ENCODE measurements at regions not wholly inside any gene's neighbourhood (a gene's known extent, or its start where the extent isn't known, plus 50 kb on each side); places are given as distances from the start of the nearest gene placed in this dataset.
"Not testable (repeated sequence)": the region's sequence is repeated elsewhere in the genome, so short reads cannot be mapped to it uniquely, and the experiment has no call there.

DNA sequence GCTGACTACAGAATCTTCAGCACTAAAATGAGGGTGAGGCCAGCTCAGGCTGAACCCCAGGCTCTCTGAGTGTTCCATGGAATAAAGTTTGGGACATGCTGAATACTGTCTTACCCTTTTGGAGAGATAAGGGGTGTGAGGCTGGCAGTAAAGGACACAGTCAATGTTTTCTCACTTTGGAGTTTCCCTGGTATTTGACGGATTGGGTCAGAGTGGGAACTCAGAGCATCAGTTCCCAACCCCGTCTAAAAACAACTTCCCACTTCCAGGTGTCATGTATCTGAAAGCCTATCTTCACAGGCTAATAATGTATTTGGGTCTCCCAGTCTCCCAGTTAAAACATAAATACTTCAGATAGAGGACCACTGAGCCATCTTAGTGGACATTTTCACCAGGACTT lies 180.7 kb downstream of the TLE3 start:
- no peak for ATAC-seq (replicated peaks in 6 of 8)
- Histone ChIP-seq H3K27ac (no peak overlapping the region), H3K4me1 (replicated peaks in 1 of 2) (peaks cover 48 to 58% of the 10 kb centered on the region in 2 donors), H3K4me3 (no peak overlapping the region)
- in situ Hi-C loops (cut with MboI; ENCODE audit: low pct_unique_long_range_greater_than_20kb in 2 of 9, low sequenced_read_pairs in 9 of 9, unreplicated experiment in 9 of 9): no loop called here
- 66 to 100% (median 87%) methylated on average over 1 to 2 of the region's 2 CpGs; no CpG with 5 or more reads in 4 of the 10 experiments for WGBS, 10 experiments

DNA sequence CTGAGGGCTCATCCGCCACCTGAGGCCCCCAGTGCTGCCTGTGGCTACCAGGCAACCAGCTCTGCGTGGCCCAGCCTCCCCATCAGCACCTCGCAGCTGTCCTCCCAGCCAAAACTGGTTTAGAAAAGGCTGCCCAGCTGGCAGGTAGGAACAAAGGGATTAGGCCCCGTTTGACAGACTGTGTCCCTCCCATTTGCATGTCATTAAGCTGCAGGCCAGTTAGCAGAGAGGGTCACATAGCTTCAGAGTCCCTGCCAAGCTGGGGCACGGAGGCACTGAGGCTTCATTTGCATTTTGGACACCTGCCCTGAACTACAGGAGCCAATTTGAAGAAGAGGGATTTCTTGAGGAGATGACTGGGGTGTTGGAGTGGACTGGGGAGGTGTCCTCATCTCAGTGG lies 177.9 kb downstream of the TLE3 start:
- peak overlapping the region; percentile 53 to 68 for H3K27ac ChIP-seq
- H3K4me3 ChIP-seq: no peak overlapping the region
- peaks cover 30 to 33% of the 10 kb centered on the region in 2 donors for H3K4me1 ChIP-seq (replicated peaks in 1 of 2)
- in situ Hi-C loops (cut with MboI; ENCODE audit: low pct_unique_long_range_greater_than_20kb in 2 of 9, low sequenced_read_pairs in 9 of 9, unreplicated experiment in 9 of 9): no loop called here
- 0 to 100% (median 20%) methylated on average over 1 to 5 of the region's 5 CpGs; no CpG with 5 or more reads in 3 of the 10 experiments for WGBS, 10 experiments
- ATAC-seq (replicated peaks in 6 of 8): peak in 7 of 8 experiments; percentile 28 to 98 (median 94)

DNA sequence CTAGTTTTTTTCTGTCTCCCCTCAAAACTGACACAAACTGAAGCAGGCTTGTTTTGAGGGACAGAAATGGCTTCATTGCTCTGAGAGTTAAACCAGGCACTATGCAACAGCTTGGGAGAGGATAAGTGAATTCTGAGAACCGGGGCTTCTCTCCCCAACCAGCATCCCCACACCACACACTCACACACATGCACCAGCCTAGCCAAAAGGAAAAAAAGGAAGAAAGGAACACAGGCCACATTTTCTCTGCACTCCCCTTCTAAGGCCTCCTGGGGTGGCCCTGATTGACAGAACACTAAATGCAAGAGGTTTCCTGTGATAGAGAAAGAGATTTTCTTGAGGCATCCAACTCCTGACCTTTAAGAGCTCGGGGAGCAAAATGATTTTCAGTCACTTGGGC lies 177.5 kb downstream of the TLE3 start:
- ATAC-seq (replicated peaks in 6 of 8): peak in 5 of 8 experiments; percentile 44 to 49 (median 47)
- H3K4me1 ChIP-seq (replicated peaks in 1 of 2): peaks cover 29 to 30% of the 10 kb centered on the region in 2 donors
- H3K27ac ChIP-seq: peak overlapping the region; percentile 53 to 68
- in situ Hi-C loops (cut with MboI; ENCODE audit: low pct_unique_long_range_greater_than_20kb in 2 of 9, low sequenced_read_pairs in 9 of 9, unreplicated experiment in 9 of 9): no loop called here
- 17 to 37% (median 24%) methylated on average over 1 to 2 of the region's 2 CpGs; no CpG with 5 or more reads in 6 of the 10 experiments for WGBS, 10 experiments
- no peak overlapping the region for H3K4me3 ChIP-seq

DNA sequence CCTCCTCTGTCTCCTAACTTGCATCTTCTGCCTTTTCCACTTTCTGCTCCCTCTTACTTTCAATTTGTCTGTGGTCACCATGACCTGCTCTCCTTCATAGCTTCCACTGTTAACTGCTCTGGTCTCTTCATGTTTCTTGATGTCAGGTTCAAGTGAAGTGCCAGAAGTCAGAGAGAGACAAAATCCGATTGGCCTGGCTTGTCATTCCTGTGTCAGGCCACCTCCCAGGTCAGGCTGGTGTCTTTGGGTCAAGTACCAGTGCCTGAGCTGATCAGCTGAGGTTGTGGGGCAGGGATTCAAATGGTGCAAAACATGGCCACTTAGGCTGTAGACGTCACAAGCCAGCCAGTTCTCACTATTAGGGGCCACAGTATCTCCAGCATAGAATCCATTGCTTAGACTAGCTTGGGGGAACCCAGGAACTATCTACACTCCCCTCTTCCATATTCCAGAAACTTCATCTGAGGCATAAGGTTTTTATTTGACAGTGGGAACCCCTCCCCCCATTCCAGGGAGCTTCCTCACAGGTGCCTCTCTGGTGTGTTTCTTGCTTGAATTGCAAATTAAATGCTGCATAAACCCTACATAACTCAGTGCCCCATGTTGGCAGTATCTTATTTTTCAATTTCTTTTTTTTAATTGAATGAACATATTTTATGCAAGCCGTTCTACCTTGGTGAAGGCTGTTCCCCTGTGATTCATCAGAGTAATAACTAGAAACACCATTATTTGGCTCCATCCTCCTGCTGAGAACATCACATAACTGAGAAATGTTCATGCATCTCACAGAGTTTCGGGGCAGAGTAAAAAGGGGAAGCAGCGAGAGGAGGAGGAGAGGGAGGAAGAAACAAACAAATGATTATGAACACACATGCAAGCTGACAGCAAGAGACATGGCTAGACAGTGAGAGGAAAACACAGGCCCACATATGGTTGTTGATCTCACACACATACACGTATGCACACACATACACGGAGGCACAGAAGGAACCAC lies 175.8 kb downstream of the TLE3 start:
- Histone ChIP-seq H3K4me3 (no peak overlapping the region), H3K27ac (no peak overlapping the region), H3K4me1 (replicated peaks in 1 of 2) (peaks cover 28 to 30% of the 10 kb centered on the region in 2 donors)
- in situ Hi-C loops (cut with MboI; ENCODE audit: low pct_unique_long_range_greater_than_20kb in 2 of 9, low sequenced_read_pairs in 9 of 9, unreplicated experiment in 9 of 9): no loop called here
- ATAC-seq (replicated peaks in 6 of 8): peak in 2 of 8 experiments; percentile 40 to 54
- 0 to 100% (median 73%) methylated on average over 1 to 7 of the region's 7 CpGs for WGBS, 10 experiments

DNA sequence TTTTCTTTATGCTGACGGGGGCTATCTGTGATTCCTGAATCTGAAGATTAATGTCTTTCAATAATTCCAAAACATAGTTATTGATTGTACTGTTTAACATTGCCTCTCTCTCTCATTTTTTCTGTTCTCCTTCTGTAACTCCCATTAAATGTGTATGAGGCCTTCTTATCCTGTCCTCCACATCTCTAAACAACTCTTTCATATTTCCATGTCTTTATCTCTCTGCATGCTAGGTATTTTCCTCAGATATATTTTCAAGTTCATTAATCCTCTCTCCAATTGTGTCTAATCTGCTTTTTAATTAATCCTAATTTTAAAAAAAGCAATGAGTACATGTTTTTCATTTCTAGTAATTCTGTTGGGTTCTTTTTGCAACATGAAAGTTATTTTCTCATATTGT lies 173.2 kb downstream of the TLE3 start:
- no peak for ATAC-seq (replicated peaks in 6 of 8)
- 8 to 77% (median 53%) methylated on average over 1 of the region's 1 CpG for WGBS, 10 experiments
- H3K4me3 ChIP-seq: no peak overlapping the region
- peaks cover 14 to 17% of the 10 kb centered on the region in 2 donors for H3K4me1 ChIP-seq (replicated peaks in 1 of 2)
- in situ Hi-C loops (cut with MboI; ENCODE audit: low pct_unique_long_range_greater_than_20kb in 2 of 9, low sequenced_read_pairs in 9 of 9, unreplicated experiment in 9 of 9): no loop called here
- no peak overlapping the region for H3K27ac ChIP-seq

DNA sequence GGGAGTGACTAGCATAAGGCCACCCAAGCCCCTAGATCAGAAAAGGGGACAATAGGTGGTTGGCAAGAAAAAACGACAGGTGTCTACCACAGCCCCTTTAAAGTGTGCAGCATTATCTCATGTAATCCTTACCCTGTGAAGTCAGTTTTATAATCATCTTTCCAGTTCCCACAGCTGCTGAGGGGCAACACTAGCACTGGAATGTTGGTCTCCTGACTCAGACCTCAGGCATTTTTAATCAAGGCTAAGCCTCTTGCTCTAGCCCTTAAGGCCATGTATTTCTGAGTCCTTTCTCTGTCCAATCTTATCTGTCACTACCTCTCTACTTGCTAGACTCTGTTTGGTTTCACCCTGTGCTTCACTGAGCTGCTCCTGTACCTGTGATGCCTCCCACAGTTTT lies 171.7 kb downstream of the TLE3 start:
- peaks cover 0 to 2% of the 10 kb centered on the region in 2 donors for H3K4me1 ChIP-seq (replicated peaks in 1 of 2)
- H3K4me3 ChIP-seq: no peak overlapping the region
- no peak overlapping the region for H3K27ac ChIP-seq
- ATAC-seq (replicated peaks in 6 of 8): peak in 2 of 8 experiments; percentile 48 to 90
- 33 to 100% (median 79%) methylated on average over 1 of the region's 1 CpG; no CpG with 5 or more reads in 6 of the 10 experiments for WGBS, 10 experiments
- in situ Hi-C loops (cut with MboI; ENCODE audit: low pct_unique_long_range_greater_than_20kb in 2 of 9, low sequenced_read_pairs in 9 of 9, unreplicated experiment in 9 of 9): no loop called here

DNA sequence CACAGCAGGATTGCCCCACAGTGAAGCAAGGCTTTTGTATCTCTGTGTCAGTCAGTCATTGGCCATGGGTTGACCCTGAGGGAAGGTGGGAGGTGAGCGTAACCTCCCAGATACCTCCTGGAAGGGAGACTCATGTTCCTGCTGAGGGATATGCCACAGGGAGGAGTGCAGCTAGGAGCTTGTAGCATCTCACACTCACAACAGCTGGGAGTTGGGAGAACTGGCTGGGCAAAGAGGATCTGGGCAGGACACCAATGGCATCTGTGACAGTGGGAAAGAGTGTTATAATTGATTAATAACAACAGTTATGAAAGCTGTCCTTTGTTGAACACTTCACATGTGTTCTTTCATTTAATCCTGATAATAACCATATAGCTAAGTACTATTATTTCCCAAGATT lies 171.0 kb downstream of the TLE3 start:
- H3K4me3 ChIP-seq: no peak overlapping the region
- WGBS, 10 experiments: 86 to 100% (median 100%) methylated on average over 1 of the region's 1 CpG; no CpG with 5 or more reads in 4 of the 10 experiments
- H3K4me1 ChIP-seq (replicated peaks in 1 of 2): no peaks in the 10 kb centered on the region
- no peak overlapping the region for H3K27ac ChIP-seq
- no peak for ATAC-seq (replicated peaks in 6 of 8)
- in situ Hi-C loops (cut with MboI; ENCODE audit: low pct_unique_long_range_greater_than_20kb in 2 of 9, low sequenced_read_pairs in 9 of 9, unreplicated experiment in 9 of 9): no loop called here

DNA sequence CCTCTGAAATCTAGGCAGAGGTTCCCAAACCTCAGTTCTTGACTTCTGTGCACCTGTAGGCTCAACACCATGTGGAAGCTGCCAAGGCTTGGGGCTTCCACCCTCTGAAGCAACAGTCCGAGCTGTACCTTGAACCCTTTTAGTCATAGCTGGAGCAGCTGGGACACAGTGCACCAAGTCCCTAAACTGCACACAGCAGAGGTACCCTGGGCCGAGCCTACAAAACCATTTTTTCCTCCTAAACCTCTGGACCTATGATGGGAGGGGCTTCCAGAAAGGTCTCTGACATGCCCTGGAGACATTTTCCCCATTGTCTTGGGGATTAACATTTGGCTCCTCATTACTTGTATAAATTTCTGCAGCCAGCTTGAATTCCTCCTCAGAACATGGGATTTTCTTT lies 168.8 kb downstream of the TLE3 start:
- H3K4me3 ChIP-seq; in situ Hi-C loops (cut with MboI; ENCODE audit: low pct_unique_long_range_greater_than_20kb in 2 of 9, low sequenced_read_pairs in 9 of 9, unreplicated experiment in 9 of 9); H3K27ac ChIP-seq; H3K4me1 ChIP-seq (replicated peaks in 1 of 2); ATAC-seq (replicated peaks in 6 of 8): not testable (repeated sequence)
- 0 to 86% (median 37%) methylated on average over 1 of the region's 2 CpGs; no CpG with 5 or more reads in 6 of the 10 experiments for WGBS, 10 experiments

DNA sequence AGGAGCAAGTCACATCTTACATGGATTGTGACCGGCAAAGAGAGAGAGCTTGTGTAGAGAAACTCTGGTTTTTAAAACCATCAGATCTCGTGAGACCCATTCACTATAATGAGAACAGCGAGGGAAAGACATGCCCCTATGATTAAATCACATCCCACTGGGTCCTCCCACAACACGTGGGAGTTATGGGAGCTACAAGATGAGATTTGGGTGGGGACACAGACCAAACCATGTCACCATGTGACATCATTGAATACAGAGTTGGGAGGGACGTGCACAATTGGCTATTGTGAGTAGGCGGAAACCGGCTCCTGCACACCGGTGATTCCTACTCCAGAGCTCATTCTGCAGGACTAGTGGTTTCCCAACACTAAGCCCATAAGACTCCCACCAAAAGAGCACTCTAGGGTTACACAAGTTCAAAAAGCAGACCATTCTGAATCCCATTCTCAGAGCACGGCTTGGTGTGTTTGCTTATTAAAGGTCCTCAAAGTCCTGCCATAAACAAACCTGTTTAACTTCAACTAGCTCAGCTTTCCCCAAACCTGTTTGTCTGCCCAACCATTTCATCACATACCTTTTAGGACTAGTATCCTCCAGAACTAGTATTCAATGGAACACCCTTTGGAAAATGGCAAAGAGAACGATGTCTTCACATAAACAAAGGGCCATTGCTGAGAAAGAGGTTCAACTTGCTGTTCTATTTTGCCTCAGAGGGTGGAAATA lies 167.6 kb downstream of the TLE3 start:
- in situ Hi-C loops (cut with MboI; ENCODE audit: low pct_unique_long_range_greater_than_20kb in 2 of 9, low sequenced_read_pairs in 9 of 9, unreplicated experiment in 9 of 9): no loop called here
- Histone ChIP-seq H3K27ac (no peak overlapping the region), H3K4me1 (replicated peaks in 1 of 2) (no peaks in the 10 kb centered on the region), H3K4me3 (no peak overlapping the region)
- peak in 1 of 8 experiments; percentile 29 for ATAC-seq (replicated peaks in 6 of 8)
- WGBS, 10 experiments: 57 to 100% (median 93%) methylated on average over 1 to 8 of the region's 10 CpGs; no CpG with 5 or more reads in 1 of the 10 experiments

DNA sequence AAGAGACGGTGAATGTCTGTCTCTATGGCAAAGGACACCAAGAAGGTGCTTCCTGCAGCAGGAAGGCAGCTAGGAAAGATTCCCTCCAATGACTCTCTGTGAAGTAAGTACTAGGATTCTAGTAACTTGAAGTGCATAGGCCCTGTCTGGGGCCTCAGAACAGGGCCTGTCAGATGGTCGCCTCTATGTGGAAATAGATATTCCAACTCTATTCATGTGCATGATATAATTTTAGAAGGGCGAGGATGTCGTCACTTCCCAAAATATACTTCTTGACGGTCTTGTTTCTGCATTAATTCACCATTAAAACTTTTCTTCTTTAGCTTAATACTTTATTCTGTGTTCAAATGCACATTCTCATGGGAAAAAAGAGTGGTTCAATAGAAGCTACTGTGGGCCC lies 167.0 kb downstream of the TLE3 start:
- in situ Hi-C loops (cut with MboI; ENCODE audit: low pct_unique_long_range_greater_than_20kb in 2 of 9, low sequenced_read_pairs in 9 of 9, unreplicated experiment in 9 of 9): no loop called here
- WGBS, 10 experiments: 60 to 100% (median 89%) methylated on average over 1 to 5 of the region's 5 CpGs; no CpG with 5 or more reads in 3 of the 10 experiments
- H3K4me1 ChIP-seq (replicated peaks in 1 of 2): no peaks in the 10 kb centered on the region
- H3K4me3 ChIP-seq: no peak overlapping the region
- peak in 1 of 8 experiments; percentile 66 for ATAC-seq (replicated peaks in 6 of 8)
- no peak overlapping the region for H3K27ac ChIP-seq

DNA sequence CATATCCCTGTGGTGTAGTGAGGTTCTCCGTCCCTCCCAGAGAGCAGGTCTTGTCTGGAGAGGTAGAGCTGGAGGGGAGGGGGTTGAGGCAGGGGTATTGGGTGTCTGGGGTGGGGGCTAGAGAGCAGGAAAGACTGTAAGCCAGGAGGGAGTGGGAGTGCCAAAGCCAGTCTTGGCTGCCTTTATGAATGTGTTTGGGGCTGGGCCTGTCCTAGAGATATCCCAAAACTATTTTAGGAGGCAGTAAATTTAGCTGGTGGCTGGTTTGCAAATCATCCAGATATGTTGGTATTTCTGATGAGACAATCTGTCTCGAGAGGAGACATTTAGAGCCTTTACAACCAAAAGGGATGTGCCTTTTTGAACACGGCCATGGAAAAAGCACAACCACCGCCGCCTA lies 166.6 kb downstream of the TLE3 start:
- no peak for ATAC-seq (replicated peaks in 6 of 8)
- WGBS, 10 experiments: 0 to 100% (median 95%) methylated on average over 1 to 5 of the region's 5 CpGs; no CpG with 5 or more reads in 3 of the 10 experiments
- in situ Hi-C loops (cut with MboI; ENCODE audit: low pct_unique_long_range_greater_than_20kb in 2 of 9, low sequenced_read_pairs in 9 of 9, unreplicated experiment in 9 of 9): no loop called here
- Histone ChIP-seq H3K27ac (no peak overlapping the region), H3K4me3 (no peak overlapping the region), H3K4me1 (replicated peaks in 1 of 2) (no peaks in the 10 kb centered on the region)

DNA sequence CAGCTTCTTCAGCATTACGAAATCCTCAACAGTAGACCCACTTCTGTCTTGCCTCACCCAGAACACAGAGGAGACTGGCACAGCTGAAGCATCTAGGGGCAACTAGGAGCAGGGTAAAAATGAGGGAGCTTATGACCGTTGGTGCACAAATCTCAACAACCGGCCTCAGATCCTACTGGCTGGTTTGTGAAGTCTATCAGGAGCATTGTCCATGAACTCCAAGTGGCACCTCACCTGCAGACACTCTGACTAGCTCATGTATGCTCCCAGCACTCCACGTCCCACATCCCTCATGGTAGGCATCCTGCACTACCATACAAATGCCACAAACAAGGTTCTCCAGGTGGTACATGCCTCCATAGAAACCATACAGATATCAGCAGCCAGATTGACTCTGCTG lies 163.1 kb downstream of the TLE3 start:
- Histone ChIP-seq H3K4me3 (no peak overlapping the region), H3K27ac (no peak overlapping the region), H3K4me1 (replicated peaks in 1 of 2) (peaks cover 3 to 4% of the 10 kb centered on the region in 2 donors)
- in situ Hi-C loops (cut with MboI; ENCODE audit: low pct_unique_long_range_greater_than_20kb in 2 of 9, low sequenced_read_pairs in 9 of 9, unreplicated experiment in 9 of 9): no loop called here
- no peak for ATAC-seq (replicated peaks in 6 of 8)
- 40 to 100% (median 79%) methylated on average over 1 to 3 of the region's 4 CpGs; no CpG with 5 or more reads in 5 of the 10 experiments for WGBS, 10 experiments
